ENCODE measurements at regions not wholly inside any gene's neighbourhood (a gene's known extent, or its start where the extent isn't known, plus 50 kb on each side); places are given as distances from the start of the nearest gene placed in this dataset.
"Not testable (repeated sequence)": the region's sequence is repeated elsewhere in the genome, so short reads cannot be mapped to it uniquely, and the experiment has no call there.

GRCh38 chr9:22508354-22508753, 61.7 kb downstream of the DMRTA1 start:
- H3K14ac ChIP-seq (ENCODE audit: low read length); H3K4me2 ChIP-seq (ENCODE audit: insufficient read depth, low read length, poor library complexity, severe bottlenecking); H2AFZ ChIP-seq (ENCODE audit: low read length); H3K79me1 ChIP-seq (ENCODE audit: low read depth, low read length); H3K27me3 ChIP-seq (ENCODE audit: control insufficient read depth in 3 of 3, insufficient read depth in 3 of 3, low read depth in 1 of 3, low read length in 3 of 3); DNase-seq (ENCODE audit: low spot score); H3K27ac ChIP-seq (replicated peaks; ENCODE audit: low read length); H3K23ac ChIP-seq (ENCODE audit: low read depth, low read length, poor library complexity); H4K8ac ChIP-seq (ENCODE audit: low read depth, low read length); H3K4me1 ChIP-seq (ENCODE audit: control insufficient read depth in 2 of 2, insufficient read depth in 1 of 2, low read depth in 1 of 2, low read length in 2 of 2); H2AK5ac ChIP-seq (ENCODE audit: low read depth, low read length); H2BK15ac ChIP-seq (ENCODE audit: low read length); H3K18ac ChIP-seq (ENCODE audit: low read length); H3K4ac ChIP-seq (ENCODE audit: low read length); H2BK5ac ChIP-seq (ENCODE audit: low read length); H2BK120ac ChIP-seq (ENCODE audit: low read depth, low read length); H2BK12ac ChIP-seq (ENCODE audit: low read length); H3K4me3 ChIP-seq (ENCODE audit: low read length in 2 of 2); H3K36me3 ChIP-seq (replicated peaks in 1 of 2; ENCODE audit: control insufficient read depth in 2 of 2, insufficient read depth in 2 of 2, low read length in 2 of 2); H4K91ac ChIP-seq (ENCODE audit: low read depth, low read length, poor library complexity); H3K9me3 ChIP-seq (replicated peaks in 1 of 2; ENCODE audit: control insufficient read depth in 2 of 2, insufficient read depth in 1 of 2, low read depth in 1 of 2, low read length in 2 of 2); H3K9ac ChIP-seq (ENCODE audit: low read depth, low read length, poor library complexity): not testable (repeated sequence)
- WGBS, 2 donors (ENCODE audit: extremely low coverage in 2 of 2, insufficient read length in 2 of 2, insufficient replicate concordance in 1 of 2), result no CpG with 5 or more reads among the region's 6 CpGs

GRCh38 chr9:22508790-22509189, 62.2 kb downstream of the DMRTA1 start:
- WGBS, 2 donors (ENCODE audit: extremely low coverage in 2 of 2, insufficient read length in 2 of 2, insufficient replicate concordance in 1 of 2), result no CpG with 5 or more reads among the region's 11 CpGs
- Histone ChIP-seq H4K8ac (ENCODE audit: low read depth, low read length) (no peak overlapping the region), H3K4me2 (ENCODE audit: insufficient read depth, low read length, poor library complexity, severe bottlenecking) (no peak overlapping the region), H2BK5ac (ENCODE audit: low read length) (no peak overlapping the region), H2AFZ (ENCODE audit: low read length) (no peak overlapping the region), H2BK120ac (ENCODE audit: low read depth, low read length) (no peak overlapping the region), H3K9ac (ENCODE audit: low read depth, low read length, poor library complexity) (no peak overlapping the region), H4K91ac (ENCODE audit: low read depth, low read length, poor library complexity) (no peak overlapping the region), H2AK5ac (ENCODE audit: low read depth, low read length) (no peak overlapping the region), H2BK12ac (ENCODE audit: low read length) (no peak overlapping the region), H3K79me1 (ENCODE audit: low read depth, low read length) (no peaks in the 10 kb centered on the region), H3K23ac (ENCODE audit: low read depth, low read length, poor library complexity) (no peak overlapping the region), H3K4ac (ENCODE audit: low read length) (no peak overlapping the region), H3K27me3 (ENCODE audit: control insufficient read depth in 3 of 3, insufficient read depth in 3 of 3, low read depth in 1 of 3, low read length in 3 of 3) (no peaks in the 10 kb centered on the region), H3K27ac (replicated peaks; ENCODE audit: low read length) (no peak overlapping the region), H3K4me1 (ENCODE audit: control insufficient read depth in 2 of 2, insufficient read depth in 1 of 2, low read depth in 1 of 2, low read length in 2 of 2) (no peaks in the 10 kb centered on the region), H3K9me3 (replicated peaks in 1 of 2; ENCODE audit: control insufficient read depth in 2 of 2, insufficient read depth in 1 of 2, low read depth in 1 of 2, low read length in 2 of 2) (no peaks in the 10 kb centered on the region), H3K4me3 (ENCODE audit: low read length in 2 of 2) (no peak overlapping the region), H3K18ac (ENCODE audit: low read length) (no peak overlapping the region), H3K36me3 (replicated peaks in 1 of 2; ENCODE audit: control insufficient read depth in 2 of 2, insufficient read depth in 2 of 2, low read length in 2 of 2) (no peaks in the 10 kb centered on the region), H3K14ac (ENCODE audit: low read length) (no peak overlapping the region), H2BK15ac (ENCODE audit: low read length) (no peak overlapping the region)
- DNase-seq (ENCODE audit: low spot score), result no peak

- Histone ChIP-seq H3K4me2 (ENCODE audit: insufficient read depth, low read length, poor library complexity, severe bottlenecking) (no peak overlapping the region), H3K9me3 (replicated peaks in 1 of 2; ENCODE audit: control insufficient read depth in 2 of 2, insufficient read depth in 1 of 2, low read depth in 1 of 2, low read length in 2 of 2) (no peaks in the 10 kb centered on the region), H3K18ac (ENCODE audit: low read length) (no peak overlapping the region), H2BK15ac (ENCODE audit: low read length) (no peak overlapping the region), H3K23ac (ENCODE audit: low read depth, low read length, poor library complexity) (no peak overlapping the region), H2BK5ac (ENCODE audit: low read length) (no peak overlapping the region), H3K27ac (replicated peaks; ENCODE audit: low read length) (no peak overlapping the region), H3K4ac (ENCODE audit: low read length) (no peak overlapping the region), H2BK120ac (ENCODE audit: low read depth, low read length) (no peak overlapping the region), H2BK12ac (ENCODE audit: low read length) (no peak overlapping the region), H3K36me3 (replicated peaks in 1 of 2; ENCODE audit: control insufficient read depth in 2 of 2, insufficient read depth in 2 of 2, low read length in 2 of 2) (no peaks in the 10 kb centered on the region), H3K14ac (ENCODE audit: low read length) (no peak overlapping the region), H3K27me3 (ENCODE audit: control insufficient read depth in 3 of 3, insufficient read depth in 3 of 3, low read depth in 1 of 3, low read length in 3 of 3) (no peaks in the 10 kb centered on the region), H4K8ac (ENCODE audit: low read depth, low read length) (no peak overlapping the region), H3K4me3 (ENCODE audit: low read length in 2 of 2) (no peak overlapping the region), H2AFZ (ENCODE audit: low read length) (no peak overlapping the region), H3K79me1 (ENCODE audit: low read depth, low read length) (no peaks in the 10 kb centered on the region), H3K9ac (ENCODE audit: low read depth, low read length, poor library complexity) (no peak overlapping the region), H4K91ac (ENCODE audit: low read depth, low read length, poor library complexity) (no peak overlapping the region), H2AK5ac (ENCODE audit: low read depth, low read length) (no peak overlapping the region), H3K4me1 (ENCODE audit: control insufficient read depth in 2 of 2, insufficient read depth in 1 of 2, low read depth in 1 of 2, low read length in 2 of 2) (no peaks in the 10 kb centered on the region)
- WGBS, 2 donors (ENCODE audit: extremely low coverage in 2 of 2, insufficient read length in 2 of 2, insufficient replicate concordance in 1 of 2), result no CpG with 5 or more reads among the region's 3 CpGs
- DNase-seq (ENCODE audit: low spot score), result no peak
Measured at GRCh38 chr9:22512495-22512894, 65.9 kb downstream of the DMRTA1 start.

GRCh38 chr9:22514871-22515270, 68.2 kb downstream of the DMRTA1 start:
- no peak overlapping the region for H3K27ac ChIP-seq (replicated peaks; ENCODE audit: low read length)

More at GRCh38 chr9:22514871-22515270, 68.2 kb downstream of the DMRTA1 start:
- Histone ChIP-seq H2BK12ac (ENCODE audit: low read length) (no peak overlapping the region), H2BK5ac (ENCODE audit: low read length) (no peak overlapping the region), H3K4me3 (ENCODE audit: low read length in 2 of 2) (no peak overlapping the region), H3K4me2 (ENCODE audit: insufficient read depth, low read length, poor library complexity, severe bottlenecking) (no peak overlapping the region), H3K36me3 (replicated peaks in 1 of 2; ENCODE audit: control insufficient read depth in 2 of 2, insufficient read depth in 2 of 2, low read length in 2 of 2) (no peaks in the 10 kb centered on the region), H4K91ac (ENCODE audit: low read depth, low read length, poor library complexity) (no peak overlapping the region), H2BK120ac (ENCODE audit: low read depth, low read length) (no peak overlapping the region), H2AK5ac (ENCODE audit: low read depth, low read length) (no peak overlapping the region), H3K18ac (ENCODE audit: low read length) (no peak overlapping the region), H3K23ac (ENCODE audit: low read depth, low read length, poor library complexity) (no peak overlapping the region), H3K9me3 (replicated peaks in 1 of 2; ENCODE audit: control insufficient read depth in 2 of 2, insufficient read depth in 1 of 2, low read depth in 1 of 2, low read length in 2 of 2) (no peaks in the 10 kb centered on the region), H3K4ac (ENCODE audit: low read length) (no peak overlapping the region), H4K8ac (ENCODE audit: low read depth, low read length) (no peak overlapping the region), H2BK15ac (ENCODE audit: low read length) (no peak overlapping the region), H3K4me1 (ENCODE audit: control insufficient read depth in 2 of 2, insufficient read depth in 1 of 2, low read depth in 1 of 2, low read length in 2 of 2) (no peaks in the 10 kb centered on the region), H3K9ac (ENCODE audit: low read depth, low read length, poor library complexity) (no peak overlapping the region), H2AFZ (ENCODE audit: low read length) (no peak overlapping the region), H3K14ac (ENCODE audit: low read length) (no peak overlapping the region), H3K27me3 (ENCODE audit: control insufficient read depth in 3 of 3, insufficient read depth in 3 of 3, low read depth in 1 of 3, low read length in 3 of 3) (no peaks in the 10 kb centered on the region), H3K79me1 (ENCODE audit: low read depth, low read length) (no peaks in the 10 kb centered on the region)
- no peak for DNase-seq (ENCODE audit: low spot score)
